ENCODE measurements at regions not wholly inside any gene's neighbourhood (a gene's known extent, or its start where the extent isn't known, plus 50 kb on each side); places are given as distances from the start of the nearest gene placed in this dataset.

DNA sequence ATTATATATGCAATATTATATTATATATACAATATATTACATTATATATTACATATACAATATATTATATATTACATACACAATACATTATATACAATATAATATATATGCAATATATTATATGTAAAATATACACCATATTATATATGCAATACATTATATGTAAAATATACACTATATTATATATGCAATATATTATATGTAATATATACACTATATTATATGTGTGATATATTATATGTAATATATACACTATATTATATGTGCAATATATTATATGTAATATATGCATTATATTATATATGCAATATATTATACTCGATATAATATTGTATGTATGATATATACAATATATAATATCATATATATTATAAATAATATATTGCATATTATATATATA, 457.4 kb downstream of the SMARCA1 start:
- intact Hi-C loops (cut with micrococcal nuclease; ENCODE audit: unreplicated experiment): no loop called here
- BruUV-seq (replicated peaks): no TSS peak
- Histone ChIP-seq H3K4me3 (ENCODE audit: low read depth, low read length, poor library complexity, severe bottlenecking) (no peak overlapping the region), H3K9me3 (ENCODE audit: low read depth, low read length, poor library complexity, severe bottlenecking) (no peaks in the 10 kb centered on the region), H3K27ac (ENCODE audit: low read depth, low read length, poor library complexity, severe bottlenecking) (no peak overlapping the region), H3K4me1 (ENCODE audit: insufficient read depth, low read length, poor library complexity, severe bottlenecking) (no peaks in the 10 kb centered on the region), H3K27me3 (replicated peaks; ENCODE audit: insufficient read depth, low read depth, low read length, poor library complexity) (no peaks in the 10 kb centered on the region), H3K36me3 (ENCODE audit: insufficient read depth, low read length, poor library complexity, severe bottlenecking) (no peaks in the 10 kb centered on the region)
- DNase-seq (ENCODE audit: low spot score): no peak
- CTCF ChIA-PET: no interaction called here
- TF ChIP-seq, protein P1, sequence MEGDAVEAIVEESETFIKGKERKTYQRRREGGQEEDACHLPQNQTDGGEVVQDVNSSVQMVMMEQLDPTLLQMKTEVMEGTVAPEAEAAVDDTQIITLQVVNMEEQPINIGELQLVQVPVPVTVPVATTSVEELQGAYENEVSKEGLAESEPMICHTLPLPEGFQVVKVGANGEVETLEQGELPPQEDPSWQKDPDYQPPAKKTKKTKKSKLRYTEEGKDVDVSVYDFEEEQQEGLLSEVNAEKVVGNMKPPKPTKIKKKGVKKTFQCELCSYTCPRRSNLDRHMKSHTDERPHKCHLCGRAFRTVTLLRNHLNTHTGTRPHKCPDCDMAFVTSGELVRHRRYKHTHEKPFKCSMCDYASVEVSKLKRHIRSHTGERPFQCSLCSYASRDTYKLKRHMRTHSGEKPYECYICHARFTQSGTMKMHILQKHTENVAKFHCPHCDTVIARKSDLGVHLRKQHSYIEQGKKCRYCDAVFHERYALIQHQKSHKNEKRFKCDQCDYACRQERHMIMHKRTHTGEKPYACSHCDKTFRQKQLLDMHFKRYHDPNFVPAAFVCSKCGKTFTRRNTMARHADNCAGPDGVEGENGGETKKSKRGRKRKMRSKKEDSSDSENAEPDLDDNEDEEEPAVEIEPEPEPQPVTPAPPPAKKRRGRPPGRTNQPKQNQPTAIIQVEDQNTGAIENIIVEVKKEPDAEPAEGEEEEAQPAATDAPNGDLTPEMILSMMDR (conservative IDR thresholded peaks at IDR 0.05; ENCODE audit: low read depth, low read length): no peak
- TF ChIP-seq EZH2 (IDR thresholded peaks at IDR 0.05; ENCODE audit: borderline replicate concordance, low read depth, low read length, poor library complexity, severe bottlenecking): no peak
- POLR2A ChIA-PET (ENCODE audit: low non-redundant PET): no interaction called here

DNA sequence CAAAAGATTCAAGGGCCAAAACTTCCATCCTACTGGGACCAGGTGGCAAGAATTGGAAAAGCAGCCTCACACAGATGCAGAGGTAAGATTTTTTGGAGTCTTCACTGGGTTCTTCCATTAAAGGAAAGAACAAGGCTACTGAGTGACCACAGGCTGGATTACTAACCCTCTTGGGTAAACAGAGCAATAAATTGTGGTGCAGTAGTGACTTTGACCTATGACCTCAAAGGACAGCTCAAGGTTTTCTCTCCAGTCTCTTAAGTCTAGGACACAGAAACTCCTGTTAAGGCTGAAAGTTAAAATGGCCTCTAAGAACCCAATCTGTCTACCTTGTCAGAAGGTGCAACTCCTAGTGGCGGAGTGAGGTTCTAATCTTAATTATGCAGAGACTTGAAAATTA, 464.9 kb downstream of the SMARCA1 start:
- H3K36me3 ChIP-seq (ENCODE audit: insufficient read depth, low read length, poor library complexity, severe bottlenecking): no peaks in the 10 kb centered on the region

DNA sequence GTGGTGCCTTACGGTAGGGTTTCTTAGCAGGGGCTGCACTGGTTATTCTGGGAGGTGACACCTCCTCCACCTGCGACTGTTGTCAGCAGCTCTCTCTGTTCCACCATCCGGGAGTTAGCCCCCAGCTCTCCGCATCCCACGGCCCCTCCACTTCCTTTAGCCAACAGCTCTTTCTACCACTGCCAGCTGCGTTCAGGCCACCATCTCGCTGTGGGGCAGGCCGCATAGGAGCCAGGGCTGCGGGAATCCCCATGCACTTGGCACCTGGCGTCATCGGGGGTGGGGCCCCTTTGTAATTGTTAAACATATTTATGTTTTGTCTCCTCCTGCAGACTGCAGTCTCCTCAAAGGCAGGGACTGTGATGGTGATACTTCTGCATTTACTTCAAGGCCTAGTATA, 480.2 kb downstream of the SMARCA1 start:
- intact Hi-C loops (cut with micrococcal nuclease; ENCODE audit: unreplicated experiment): no loop called here
- no TSS peak for BruUV-seq (replicated peaks)
- POLR2A ChIA-PET (ENCODE audit: low non-redundant PET): no interaction called here
- H3K9me3 ChIP-seq (ENCODE audit: low read depth, low read length, poor library complexity, severe bottlenecking): no peaks in the 10 kb centered on the region
- H3K27ac ChIP-seq (ENCODE audit: low read depth, low read length, poor library complexity, severe bottlenecking): no peak overlapping the region
- no peak for DNase-seq (ENCODE audit: low spot score)
- TF ChIP-seq, protein P1 (conservative IDR thresholded peaks at IDR 0.05; ENCODE audit: low read depth, low read length): no peak
- TF ChIP-seq EZH2 (IDR thresholded peaks at IDR 0.05; ENCODE audit: borderline replicate concordance, low read depth, low read length, poor library complexity, severe bottlenecking): no peak
- no peak overlapping the region for H3K4me3 ChIP-seq (ENCODE audit: low read depth, low read length, poor library complexity, severe bottlenecking)
- CTCF ChIA-PET: no interaction called here
- H3K4me1 ChIP-seq (ENCODE audit: insufficient read depth, low read length, poor library complexity, severe bottlenecking): no peaks in the 10 kb centered on the region
- H3K36me3 ChIP-seq (ENCODE audit: insufficient read depth, low read length, poor library complexity, severe bottlenecking): no peaks in the 10 kb centered on the region
- no peaks in the 10 kb centered on the region for H3K27me3 ChIP-seq (replicated peaks; ENCODE audit: insufficient read depth, low read depth, low read length, poor library complexity)

More for the DNA sequence above, 464.9 kb downstream of the SMARCA1 start:
- Histone ChIP-seq H3K27me3 (replicated peaks; ENCODE audit: insufficient read depth, low read depth, low read length, poor library complexity) (no peaks in the 10 kb centered on the region), H3K4me3 (ENCODE audit: low read depth, low read length, poor library complexity, severe bottlenecking) (no peak overlapping the region), H3K27ac (ENCODE audit: low read depth, low read length, poor library complexity, severe bottlenecking) (no peak overlapping the region), H3K9me3 (ENCODE audit: low read depth, low read length, poor library complexity, severe bottlenecking) (no peaks in the 10 kb centered on the region), H3K4me1 (ENCODE audit: insufficient read depth, low read length, poor library complexity, severe bottlenecking) (no peaks in the 10 kb centered on the region)
- DNase-seq (ENCODE audit: low spot score): no peak
- CTCF ChIA-PET: no interaction called here
- intact Hi-C loops (cut with micrococcal nuclease; ENCODE audit: unreplicated experiment): no loop called here
- POLR2A ChIA-PET (ENCODE audit: low non-redundant PET): no interaction called here
- no TSS peak for BruUV-seq (replicated peaks)
- TF ChIP-seq EZH2 (IDR thresholded peaks at IDR 0.05; ENCODE audit: borderline replicate concordance, low read depth, low read length, poor library complexity, severe bottlenecking): no peak
- TF ChIP-seq, protein P1 (conservative IDR thresholded peaks at IDR 0.05; ENCODE audit: low read depth, low read length): no peak
